ENCODE measurements at regions not wholly inside any gene's neighbourhood (a gene's known extent, or its start where the extent isn't known, plus 50 kb on each side); places are given as distances from the start of the nearest gene placed in this dataset.

DNA sequence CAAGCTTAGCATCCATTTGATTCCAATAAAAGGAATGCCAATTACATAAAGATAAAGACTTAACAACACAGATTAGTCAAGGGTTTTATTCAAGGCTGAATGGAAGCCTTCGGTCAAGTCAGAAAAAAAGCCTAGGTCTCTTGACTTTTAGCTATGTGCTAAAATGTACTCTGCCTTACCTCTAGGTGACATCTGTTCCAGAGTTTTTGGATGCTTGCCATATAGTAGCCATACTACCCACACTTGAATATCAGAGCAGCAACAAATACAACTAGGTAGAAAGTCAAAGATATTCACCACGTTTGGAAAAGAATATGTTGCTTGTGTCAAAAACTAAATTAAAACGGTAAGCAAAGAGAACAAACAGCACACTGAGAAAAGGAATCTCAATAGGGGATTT, 484.7 kb downstream of the ELAVL2 start:
- no peak for DNase-seq

DNA sequence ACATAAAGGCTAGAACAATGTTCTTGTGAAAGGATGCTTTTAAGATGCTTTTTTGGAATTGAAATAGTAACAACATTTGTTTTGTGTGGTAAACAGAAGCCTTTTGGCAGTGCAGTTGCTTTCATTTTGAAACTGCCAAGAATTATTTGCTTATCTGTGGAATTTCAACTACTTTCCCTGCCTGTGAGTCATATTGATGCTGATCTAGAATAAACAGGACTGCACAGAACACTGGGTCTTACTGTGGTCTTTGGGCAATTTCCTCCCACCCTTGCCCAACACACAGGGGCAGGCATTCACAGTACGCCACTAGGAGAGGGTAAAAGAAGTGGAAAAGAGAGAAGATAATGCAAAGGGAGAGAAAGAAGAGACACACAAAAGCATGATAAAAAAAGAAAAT, 483.7 kb downstream of the ELAVL2 start:
- DNase-seq, result no peak

DNA sequence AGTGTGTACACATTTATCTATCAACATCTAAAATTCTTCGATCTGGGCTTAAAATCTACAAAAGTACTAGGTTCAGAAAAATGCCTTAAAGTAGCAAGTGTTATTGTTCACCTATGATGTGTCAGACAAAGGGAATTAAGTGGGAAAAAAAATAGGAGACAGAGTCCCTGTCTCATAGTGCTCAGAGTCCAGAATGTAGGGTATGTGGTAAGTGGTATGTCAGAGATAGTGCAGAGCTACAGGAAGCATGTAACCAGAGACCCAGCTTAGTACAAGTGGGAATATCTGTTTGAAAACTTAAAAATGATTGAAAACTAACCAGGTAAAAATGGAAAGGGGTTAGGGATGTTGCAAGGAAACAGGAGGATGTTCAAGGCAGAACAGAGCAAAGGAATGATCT, 482.8 kb downstream of the ELAVL2 start:
- no peak for DNase-seq

DNA sequence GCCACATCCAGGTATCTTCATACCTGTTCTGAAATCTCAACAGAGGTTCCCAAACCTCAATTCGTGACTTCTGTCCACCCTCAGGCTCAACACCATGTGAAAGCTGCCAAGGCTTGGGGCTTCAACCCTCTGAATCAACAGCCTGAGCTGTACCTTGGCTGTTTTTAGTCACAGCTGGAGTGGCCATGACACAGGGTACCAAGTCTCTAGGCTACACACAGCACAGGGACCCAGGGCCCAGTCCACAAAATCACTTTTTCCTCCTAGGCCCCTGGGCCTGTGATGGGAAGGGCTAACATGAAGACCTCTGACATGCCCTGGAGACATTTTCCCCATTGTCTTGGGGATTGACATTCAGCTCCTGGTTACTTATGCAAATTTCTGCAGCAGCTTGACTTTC, 464.9 kb downstream of the ELAVL2 start:
- no peak for DNase-seq

DNA sequence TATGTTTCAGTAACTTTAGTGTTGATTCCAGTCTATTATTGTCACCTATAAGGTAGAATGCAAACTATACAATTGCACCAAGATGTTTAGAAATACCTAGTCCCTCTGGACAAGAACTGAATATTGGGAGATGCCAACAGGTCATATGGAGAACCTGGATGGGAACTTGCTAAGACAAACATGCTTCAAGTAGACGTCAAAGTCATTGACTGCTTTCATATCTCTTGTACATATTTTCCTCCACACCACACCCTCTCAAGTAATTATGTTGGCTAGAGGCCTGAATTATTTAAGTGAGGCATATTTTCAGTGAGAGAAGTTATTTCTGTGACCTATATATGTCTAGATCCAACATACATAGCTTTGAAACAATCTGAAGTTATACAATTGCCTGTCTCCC, 453.3 kb downstream of the ELAVL2 start:
- no peak for DNase-seq

DNA sequence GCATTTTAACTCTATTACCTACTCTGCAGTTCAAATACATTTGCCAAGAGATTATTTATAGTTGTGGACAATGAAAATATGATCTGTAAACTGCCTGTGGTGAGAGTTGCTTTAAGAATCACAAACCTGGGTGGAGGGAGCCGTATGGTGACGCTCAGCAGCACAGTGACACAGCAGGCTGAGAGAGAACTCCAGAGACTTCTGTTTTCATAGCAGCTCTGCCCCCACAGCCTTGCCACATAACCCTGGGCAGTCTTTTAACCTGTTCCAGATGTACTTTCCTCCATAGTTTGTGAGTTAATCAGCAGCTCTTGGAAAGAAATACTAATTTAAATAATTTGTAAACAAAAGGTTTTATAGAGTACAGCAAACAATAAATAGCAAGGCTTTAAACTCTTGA, 450.5 kb downstream of the ELAVL2 start:
- no peak for DNase-seq

DNA sequence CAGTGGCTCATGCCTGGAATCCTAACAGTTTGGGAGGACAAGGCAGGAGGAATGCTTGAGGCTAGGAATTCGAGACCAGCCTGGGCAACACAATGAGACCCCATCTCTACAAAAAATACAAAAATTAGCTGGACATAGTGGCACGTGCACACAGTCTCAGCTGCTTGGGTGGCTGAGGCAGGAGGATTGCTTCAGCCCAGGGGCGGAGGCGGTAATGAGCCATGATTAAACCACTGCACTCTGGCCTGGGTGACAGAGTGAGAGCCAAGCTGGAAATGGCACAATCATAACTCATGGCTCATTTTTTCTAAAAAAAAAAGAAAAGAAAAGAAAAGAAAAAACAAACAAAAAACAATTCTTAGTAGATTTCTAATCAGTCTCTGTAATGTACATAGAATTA, 446.2 kb downstream of the ELAVL2 start:
- no peak for DNase-seq

DNA sequence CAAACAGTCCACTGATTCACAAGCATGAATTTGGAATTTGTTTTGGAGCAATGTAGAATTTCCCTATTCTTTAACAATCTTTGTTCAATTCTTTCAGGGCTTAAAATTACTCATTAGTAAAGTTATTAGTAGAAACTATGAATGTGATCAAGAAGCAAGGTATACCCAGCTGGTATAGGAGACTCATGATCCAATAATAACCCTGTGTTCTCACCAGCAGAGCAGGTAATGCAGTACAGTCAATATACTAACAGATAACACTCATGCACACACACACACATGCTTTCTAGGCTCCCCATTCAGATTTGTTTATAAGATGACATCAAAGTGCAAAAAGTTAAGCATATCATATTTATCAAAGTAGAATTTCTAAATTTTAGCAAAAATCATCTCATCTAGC, 445.2 kb downstream of the ELAVL2 start:
- DNase-seq, result no peak

DNA sequence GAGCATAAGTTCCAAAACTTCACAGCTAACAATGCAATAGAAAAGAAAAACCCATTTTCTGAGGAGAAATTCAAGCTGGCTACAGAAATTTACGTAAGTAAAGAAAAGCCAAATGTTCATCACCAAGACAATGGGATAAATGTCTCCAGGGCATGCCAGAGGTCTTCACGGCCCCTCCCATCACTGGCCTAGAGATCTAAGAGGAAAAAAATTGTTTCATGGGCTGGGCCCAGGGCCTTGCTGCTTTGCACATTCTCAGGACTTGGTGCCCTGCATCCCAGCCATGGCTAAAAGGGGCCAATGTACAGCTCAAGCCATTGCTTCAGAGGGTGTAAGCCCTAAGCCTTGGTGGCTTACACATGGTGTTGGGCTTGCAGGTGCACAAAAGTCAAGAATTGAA, 443.6 kb downstream of the ELAVL2 start:
- DNase-seq, result no peak

DNA sequence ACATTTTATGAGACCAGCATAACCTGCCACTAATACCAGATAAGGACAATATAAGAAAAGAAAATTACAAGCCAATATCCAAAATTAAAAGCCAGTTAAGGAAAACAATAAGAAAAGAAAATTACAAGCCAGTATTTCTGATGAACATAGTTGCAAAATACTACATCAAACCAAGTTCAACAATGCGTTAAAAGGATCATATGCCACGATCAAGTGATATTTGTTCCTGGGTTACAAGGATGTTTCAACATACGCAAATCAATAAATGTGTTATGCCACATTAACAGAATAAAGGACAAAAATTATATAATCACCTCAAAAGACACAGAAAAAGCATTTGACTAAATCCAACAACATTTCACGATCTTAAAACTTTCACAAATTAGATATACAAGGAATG, 431.9 kb downstream of the ELAVL2 start:
- DNase-seq, result no peak

DNA sequence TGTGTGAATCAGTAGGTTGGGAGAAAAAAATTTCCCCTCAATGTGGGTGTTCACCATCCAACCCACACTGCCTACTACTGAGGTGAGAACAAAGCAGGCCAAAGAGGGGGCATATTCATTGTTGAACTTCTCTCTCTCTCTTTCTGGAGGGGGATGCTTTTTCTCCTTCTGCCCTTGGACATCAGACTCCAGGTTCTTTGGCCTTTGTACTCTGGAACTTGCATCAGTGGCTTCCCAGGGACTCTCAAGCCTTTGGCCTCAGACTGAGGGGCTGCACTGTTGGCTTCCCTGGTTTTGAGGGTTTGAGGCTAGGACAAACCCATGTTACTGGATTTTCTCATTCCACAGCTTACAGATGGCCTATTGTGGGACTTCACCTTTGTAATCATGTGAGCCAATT, 417.2 kb downstream of the ELAVL2 start:
- no peak for DNase-seq

DNA sequence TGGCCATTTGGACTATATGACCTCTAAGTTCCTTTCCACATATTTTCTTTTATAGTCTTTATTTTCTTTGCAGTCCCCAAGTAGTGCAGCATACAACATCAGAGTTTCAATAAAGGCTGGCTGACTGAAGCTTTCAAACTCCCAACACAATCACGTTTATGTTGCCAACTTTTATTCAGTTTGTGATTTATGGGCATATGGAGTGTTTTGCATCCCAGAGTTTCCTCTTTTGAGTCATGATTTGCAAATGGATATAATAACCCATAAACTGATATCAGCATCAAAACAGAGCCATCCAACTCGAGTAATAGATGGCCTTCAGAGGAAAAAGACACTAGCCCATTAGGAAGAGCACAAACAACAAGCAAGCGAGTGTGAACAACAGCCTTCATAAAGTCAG, 414.0 kb downstream of the ELAVL2 start:
- DNase-seq, result no peak

DNA sequence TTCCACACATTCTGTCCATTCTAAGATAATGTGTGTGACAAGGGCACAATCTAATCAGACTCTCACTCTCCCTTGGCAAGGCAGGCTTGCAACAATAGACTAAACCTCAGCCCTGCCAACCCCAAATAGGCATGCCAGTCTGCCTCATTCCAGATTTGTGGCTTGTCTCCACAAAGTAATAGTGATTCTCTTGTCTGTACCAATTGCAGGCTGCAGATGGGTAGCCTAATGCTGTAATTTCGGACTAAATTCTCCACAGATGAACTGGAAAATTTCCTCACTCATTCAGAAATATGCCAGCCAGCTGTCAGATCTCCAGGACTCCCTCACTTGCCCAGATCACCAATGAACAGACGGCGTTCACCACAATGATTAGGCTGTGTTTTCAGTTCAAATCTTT, 413.6 kb downstream of the ELAVL2 start:
- DNase-seq, result no peak

DNA sequence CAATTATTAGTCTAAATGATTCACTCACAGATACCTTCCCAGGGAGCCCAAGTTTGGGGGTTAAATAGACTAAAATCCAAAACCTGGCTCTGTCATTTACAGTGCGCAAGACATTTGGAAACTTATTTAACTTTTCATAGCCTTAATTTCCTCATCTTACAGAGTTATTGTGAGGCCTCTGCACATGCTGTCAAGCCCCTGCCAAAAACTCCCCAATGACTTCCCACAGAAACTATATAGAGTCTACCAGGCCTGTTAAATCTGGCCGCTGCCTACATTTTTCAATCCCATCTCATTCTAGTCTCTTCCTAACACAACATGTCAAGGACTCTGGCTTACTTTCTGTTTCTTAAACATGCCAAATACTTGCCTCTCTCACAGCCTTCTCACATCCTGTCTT, 412.5 kb downstream of the ELAVL2 start:
- DNase-seq, result no peak

DNA sequence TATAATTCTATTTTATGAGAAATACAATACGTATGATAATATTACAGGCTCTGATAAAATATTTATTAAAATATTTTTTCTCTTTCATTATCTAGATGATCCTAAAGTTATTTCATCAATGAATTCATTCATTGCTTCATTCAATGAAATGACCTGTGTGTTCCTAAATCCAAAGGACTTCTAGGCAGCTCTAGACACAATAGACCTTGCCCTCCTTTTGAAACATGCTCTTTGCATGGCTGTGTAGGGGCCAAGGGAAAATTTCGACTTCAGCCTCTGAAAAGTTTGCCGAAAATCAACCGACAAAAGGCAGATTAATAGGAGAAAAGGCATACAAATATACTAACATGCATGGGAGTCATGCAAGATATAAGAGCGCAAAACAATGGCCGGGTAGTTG, 402.0 kb downstream of the ELAVL2 start:
- no peak for DNase-seq

DNA sequence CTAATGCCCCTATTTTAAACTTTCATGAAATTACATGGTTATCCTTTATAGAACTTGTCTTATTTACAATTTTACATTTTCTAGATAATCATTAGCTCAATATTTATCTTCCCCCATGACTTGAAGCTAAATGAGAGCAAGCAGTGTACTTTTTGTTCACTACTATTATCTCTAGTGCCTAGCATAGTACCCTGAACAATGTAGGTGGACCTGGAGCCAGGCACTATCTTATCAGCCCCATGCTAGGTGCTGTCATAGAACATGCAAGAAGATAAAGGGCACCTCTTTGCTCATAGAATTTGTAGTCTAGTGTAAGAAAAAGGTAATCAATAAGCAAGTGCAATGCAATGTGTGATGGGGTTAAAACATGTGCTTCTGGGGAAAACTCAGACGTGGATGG, 399.9 kb downstream of the ELAVL2 start:
- DNase-seq, result no peak

DNA sequence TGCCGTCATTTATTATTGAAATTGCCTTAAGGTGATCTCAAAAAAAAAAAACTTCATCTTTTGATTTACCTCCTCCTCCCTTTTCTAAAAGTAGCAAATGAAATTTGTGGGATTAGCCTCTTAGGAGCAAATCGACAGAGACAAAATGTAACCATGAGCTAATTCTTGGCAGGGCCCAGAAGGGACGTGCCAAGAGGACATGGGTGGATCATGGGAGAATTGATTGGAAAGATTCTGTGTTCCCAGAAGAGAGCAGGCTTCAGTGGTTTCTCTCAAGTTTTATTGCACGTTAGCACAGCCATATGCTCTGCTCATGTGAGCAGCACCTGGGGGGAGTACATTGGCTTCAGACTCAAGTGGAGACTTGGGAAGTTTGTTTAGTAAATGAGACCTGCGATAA, 394.6 kb downstream of the ELAVL2 start:
- no peak for DNase-seq

DNA sequence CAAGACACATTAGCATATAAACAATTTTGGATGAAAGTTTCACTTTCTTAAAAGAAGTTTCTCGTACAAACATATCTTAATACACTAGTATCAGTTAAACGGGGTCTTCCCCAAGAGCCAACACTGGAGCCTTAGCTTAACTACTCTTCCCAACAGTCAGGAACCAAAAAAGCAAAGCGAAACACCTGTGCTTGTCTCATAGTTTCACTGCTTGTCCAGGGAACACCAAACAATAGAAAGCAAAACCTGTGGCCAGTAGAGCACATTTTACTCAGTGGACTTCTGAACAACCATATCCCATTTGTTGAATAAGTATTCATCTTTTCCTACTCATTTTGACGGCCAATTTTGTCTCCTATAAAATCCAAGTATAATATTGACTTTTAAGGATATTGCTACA, 391.4 kb downstream of the ELAVL2 start:
- DNase-seq, result no peak

DNA sequence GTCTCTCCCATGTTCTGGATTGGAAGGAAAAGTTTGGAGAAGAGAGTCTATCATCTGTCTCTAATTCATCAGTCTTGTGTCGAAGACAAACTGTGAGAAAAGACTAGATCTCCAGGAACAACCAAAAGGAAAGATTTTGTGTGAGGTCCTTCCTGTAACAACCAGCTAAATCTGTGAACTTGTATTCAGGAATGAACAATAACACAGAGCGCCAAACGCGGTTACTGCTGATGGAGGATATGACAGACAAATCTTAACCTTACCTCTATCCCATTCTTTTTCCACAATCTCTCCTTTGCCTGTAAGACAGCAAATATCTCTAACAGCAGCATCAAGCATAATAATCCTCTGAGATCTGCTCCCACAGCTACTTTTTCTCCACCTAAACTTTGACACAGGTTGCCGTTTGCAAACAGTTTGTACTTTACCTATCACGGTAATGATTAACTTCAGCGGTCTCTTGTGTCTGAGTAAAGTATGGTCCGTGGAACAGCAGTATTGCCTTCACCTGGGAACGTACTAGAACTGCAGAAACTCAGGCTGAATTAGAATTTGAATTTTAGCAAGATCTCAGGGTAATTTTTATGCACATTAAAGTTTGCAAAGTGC, 387.6 kb downstream of the ELAVL2 start:
- no peak for DNase-seq

DNA sequence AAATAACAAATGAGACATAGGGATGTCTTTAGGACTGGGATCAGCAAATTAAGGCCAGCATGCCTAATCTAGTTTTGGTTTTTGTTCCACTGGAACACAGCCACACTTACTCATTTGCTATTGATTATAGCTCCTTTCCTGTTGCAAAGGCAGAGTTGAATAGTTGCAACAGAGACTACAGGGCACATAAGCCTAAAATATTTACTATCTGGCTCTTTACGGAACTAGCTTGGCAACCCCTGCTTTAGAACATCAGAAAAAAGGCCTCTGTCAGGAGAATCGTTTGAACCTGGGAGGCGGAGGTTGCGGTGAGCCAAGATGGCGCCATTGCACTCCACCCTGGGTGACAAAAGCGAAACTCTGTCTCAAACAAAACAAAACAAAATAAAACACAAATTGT, 384.8 kb downstream of the ELAVL2 start:
- DNase-seq, result no peak

DNA sequence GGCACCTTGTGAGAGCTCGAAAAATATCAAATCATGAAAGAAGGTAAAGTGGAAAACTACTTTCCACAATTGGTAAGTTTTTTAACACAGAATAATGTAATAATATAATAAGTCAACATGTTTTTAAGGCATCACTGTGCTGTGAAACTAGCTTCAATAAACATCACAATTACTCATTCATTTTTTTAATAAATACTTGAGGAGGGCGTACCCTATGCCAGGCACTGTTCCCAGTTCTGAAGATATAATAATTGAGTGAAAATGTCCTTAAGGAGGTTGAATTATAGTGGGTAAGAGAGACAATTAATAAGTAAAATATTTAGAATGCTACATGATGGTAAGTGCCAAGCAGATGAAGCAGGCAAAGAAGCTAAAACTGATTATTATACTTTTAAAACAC, 381.4 kb downstream of the ELAVL2 start:
- DNase-seq, result no peak

DNA sequence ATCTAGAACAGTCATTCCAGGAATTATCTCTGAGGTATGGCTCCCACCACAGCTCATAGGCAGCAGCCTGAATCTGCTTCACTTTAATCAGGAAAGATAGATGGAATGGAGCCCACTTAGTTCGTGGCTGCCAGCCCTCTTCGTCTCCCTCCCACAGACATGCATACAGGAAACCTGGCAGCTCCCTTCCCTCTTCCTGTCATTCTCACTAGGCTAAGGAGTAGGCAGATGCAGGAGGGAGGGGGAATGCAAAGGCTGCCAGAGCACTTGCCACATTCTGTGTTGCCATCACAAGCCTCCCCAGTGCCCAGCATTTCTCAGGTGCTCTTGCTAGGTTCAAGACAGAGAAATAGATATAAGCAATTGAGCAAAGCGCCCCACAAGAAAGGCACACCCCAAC, 378.9 kb downstream of the ELAVL2 start:
- no peak for DNase-seq

DNA sequence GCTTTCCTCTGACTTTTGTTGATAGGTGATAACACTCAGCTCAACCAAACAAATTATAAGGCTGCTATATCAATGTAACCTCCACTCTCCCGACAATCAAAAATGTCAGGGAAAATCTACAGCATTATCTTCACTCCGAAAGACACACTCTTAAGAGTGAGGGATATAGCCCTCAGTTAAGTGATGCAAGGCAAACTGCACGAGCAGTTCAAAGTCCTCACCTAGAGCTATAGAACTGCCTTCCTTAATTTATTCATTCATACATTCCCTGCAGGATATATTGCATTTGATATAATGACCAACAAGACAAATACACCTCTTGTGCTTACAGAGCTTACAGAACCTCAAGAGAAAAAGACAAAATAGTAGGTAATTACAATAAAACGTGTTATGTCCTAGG, 378.1 kb downstream of the ELAVL2 start:
- DNase-seq, result no peak

DNA sequence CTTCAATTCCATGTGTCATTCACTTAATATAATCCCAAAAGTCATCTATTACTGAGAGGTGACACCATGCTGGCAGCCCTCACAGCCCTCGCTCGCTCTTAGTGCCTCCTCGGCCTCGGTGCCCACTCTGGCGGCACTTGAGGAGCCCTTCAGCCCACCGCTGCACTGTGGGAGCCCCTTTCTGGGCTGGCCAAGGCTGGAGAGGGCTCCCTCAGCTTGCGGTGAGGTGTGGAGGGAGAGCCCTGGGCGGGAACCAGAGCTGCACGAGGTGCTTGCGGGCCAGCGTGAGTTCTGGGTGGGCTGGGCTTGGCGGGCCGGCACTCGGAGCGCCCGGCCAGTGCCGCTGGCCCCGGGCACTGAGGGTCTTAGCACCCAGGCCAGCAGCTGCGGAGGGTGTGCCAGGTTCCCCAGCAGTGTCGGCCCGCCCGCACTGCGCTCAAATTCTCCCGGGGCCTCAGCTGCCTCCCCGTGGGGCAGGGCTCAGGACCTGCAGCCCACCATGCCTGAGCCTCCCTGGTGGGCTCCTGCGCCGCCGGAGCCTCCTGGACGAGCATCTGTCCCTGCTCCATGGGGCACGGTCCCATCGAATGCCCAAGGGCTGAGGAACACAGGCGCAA, 374.1 kb downstream of the ELAVL2 start:
- no peak for DNase-seq

DNA sequence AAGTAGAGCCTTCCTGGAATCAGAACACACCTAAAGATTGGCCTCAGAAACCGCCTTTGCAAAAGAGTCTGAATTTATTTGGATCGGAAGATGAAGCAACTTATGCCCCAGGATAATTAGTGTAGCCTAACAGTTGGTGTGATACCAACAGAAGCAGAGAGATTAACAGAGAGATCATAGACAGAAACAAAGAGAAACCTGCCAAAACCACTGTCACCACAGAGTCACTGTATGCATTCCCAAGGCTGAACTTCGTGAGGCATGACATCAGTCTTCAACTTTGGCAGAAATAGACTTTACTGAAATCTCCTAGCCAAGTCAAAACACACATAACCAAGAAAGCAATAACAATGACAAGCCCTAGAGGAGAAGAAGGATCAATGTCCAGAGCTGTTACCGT, 361.8 kb downstream of the ELAVL2 start:
- DNase-seq, result no peak

DNA sequence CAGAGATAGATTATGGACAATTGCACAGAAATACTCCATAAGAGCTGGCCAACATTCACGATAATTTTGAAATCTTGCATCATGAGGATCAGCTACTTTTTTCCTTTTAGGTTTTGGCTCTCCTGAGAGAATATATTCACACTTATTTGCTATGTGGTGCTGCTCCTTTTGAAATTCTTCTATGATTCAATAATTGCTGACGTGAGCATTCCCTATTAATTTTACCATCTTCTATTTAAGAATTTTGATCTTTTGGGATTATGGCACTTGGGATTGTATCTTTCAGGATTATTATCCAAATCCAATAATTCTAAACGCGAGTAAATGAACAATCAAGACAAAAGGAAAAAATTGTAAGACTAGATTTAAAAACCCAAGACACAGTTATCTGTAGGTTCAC, 358.8 kb downstream of the ELAVL2 start:
- no peak for DNase-seq

All from CD4-positive, alpha-beta T cell treated with Interleukin-17A for 1 hour (primary cell).